Activated naive CD4-positive, alpha-beta T cell treated with anti-CD3 and anti-CD28 coated beads, Interleukin-2, amount 50 U/mL, for 72 hours (primary cell): ENCODE measurements at regions not wholly inside any gene's neighbourhood (a gene's known extent, or its start where the extent isn't known, plus 50 kb on each side); places are given as distances from the start of the nearest gene placed in this dataset.

Experiments used
- ATAC-seq, 2 donors: fragments of 150-1000 bp; cut with Tn5 transposase; 2 replicates each; pipeline ENCODE4 v1.10.0; 2021; ENCODE audit warnings: mild to moderate bottlenecking in 2 of 2, moderate library complexity in 2 of 2
- DNase-seq, 2 donors: peaks; one replicate each; pipeline ENCODE4 v3.0.0; 2021 to 2022; ENCODE audit warnings: low spot score in 2 of 2
- H3K27ac Mint-ChIP-seq, 2 donors: one replicate each; pipeline ENCODE4 v1.8.0; 2022; ENCODE audit warnings: mild to moderate bottlenecking in 2 of 2, mixed read lengths in 2 of 2
- H3K36me3 Mint-ChIP-seq, 2 donors: one replicate each; pipeline ENCODE4 v1.8.0; 2022; ENCODE audit warnings: mixed read lengths in 2 of 2
- H3K9me3 Mint-ChIP-seq, 2 donors: one replicate each; pipeline ENCODE4 v1.8.0; 2022; ENCODE audit warnings: mixed read lengths in 2 of 2

DNA sequence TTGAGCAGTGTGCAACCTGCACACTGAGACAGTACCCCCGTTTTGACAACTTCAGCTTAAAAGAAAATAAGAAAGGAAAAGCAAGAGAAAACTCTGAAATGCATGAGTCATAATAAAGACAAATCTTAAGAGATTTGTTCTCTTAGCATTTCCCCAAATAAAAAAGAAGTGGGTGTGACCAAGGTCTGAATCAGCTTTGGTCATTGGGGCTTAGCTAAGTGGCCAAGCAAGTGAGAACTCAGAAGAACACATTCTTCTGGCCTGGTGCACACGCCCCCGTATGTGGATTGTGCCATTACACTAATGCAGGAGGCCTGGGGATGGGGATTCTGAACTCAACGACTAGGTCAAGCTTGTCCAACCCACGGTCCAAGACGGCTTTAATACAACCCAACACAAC, 56.9 kb upstream of the PDZRN3 start:
- ATAC-seq (no peak), DNase-seq (no peak)
- Mint-ChIP-seq H3K36me3 (no peaks in the 10 kb centered on the region), H3K27ac (no peak overlapping the region), H3K9me3 (peaks cover 7 to 26% of the 10 kb centered on the region in 2 donors)

GRCh38 chr3:73681198-73681597, 56.5 kb upstream of the PDZRN3 start:
- H3K27ac Mint-ChIP-seq: no peak overlapping the region
- no peak for ATAC-seq
- H3K9me3 Mint-ChIP-seq: peaks cover 4 to 26% of the 10 kb centered on the region in 2 donors
- no peaks in the 10 kb centered on the region for H3K36me3 Mint-ChIP-seq
- DNase-seq: no peak

- DNase-seq (no peak), ATAC-seq (no peak)
- Mint-ChIP-seq H3K9me3 (peaks cover 3 to 24% of the 10 kb centered on the region in 2 donors), H3K36me3 (no peaks in the 10 kb centered on the region), H3K27ac (no peak overlapping the region)
These were observed 55.8 kb upstream of the PDZRN3 start for GRCh38 chr3:73680391-73681095.

DNA sequence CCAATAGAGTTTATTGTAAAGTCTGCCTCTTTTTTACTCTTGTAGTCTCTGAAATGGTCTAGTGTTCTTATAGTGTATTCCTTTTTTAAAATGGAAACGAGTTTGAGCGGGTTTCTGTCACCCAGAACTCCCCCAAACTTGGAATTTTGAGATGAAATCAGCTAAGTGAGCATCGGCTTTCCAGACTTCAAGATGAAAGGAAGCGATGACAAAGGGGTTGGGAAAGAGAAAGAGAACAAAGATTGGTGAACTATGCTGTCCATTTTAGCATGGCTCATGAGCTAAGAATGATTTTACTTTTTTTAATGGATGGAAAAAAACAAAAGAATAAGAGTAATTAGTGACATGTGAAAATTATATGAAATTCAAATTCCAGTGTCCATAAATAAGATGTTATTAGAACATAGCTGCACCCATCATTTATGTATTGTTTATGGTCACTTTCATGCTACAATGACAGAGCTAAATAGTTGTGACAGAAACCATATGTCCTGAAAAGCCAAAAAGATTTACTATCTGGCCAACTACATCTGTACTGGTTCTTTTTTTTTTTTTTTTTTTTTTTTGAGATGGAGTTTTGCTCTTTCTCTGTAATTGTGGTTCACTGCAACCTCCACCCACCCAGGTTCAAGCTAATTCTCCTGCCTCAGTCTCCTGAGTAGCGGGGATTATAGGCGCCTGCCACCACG, 52.7 kb upstream of the PDZRN3 start:
- DNase-seq (no peak), ATAC-seq (no peak)
- Mint-ChIP-seq H3K9me3 (peaks cover 11% of the 10 kb centered on the region in 2 donors), H3K27ac (no peak overlapping the region), H3K36me3 (no peaks in the 10 kb centered on the region)
